IMR-90 (cell line): ENCODE measurements at regions not wholly inside any gene's neighbourhood (a gene's known extent, or its start where the extent isn't known, plus 50 kb on each side); places are given as distances from the start of the nearest gene placed in this dataset.

Experiments
- ATAC-seq: fragments of 200-7000 bp; cut with Tn5 transposase; 2 replicates; pipeline ENCODE4 v1.9.1; 2020; ENCODE audit warnings: low read depth, mild to moderate bottlenecking, moderate library complexity
- BruUV-seq: library from RNA; stranded (reverse); fragments of 400-500 nt; replicated peaks from 2 replicates; lab custom pipeline; 2021; lab: Mats Ljungman, UMichigan
- CTCF ChIA-PET: fragments of 300-600 bp; formaldehyde crosslinking; extraction: SDS; loops from one replicate; lab custom pipeline; 2021; ENCODE audit warnings: antibody characterized with exemption; lab: Yijun Ruan, JAX
- POLR2A ChIA-PET: fragments of 300-600 bp; sonication (Branson Sonifier 250); formaldehyde crosslinking; loops from one replicate; lab custom pipeline; 2022; ENCODE audit warnings: antibody characterized with exemption; ENCODE audit not compliant: unreplicated experiment; lab: Charles Lee
- DNase-seq: peaks from one replicate; pipeline ENCODE4 v3.0.0; 2013
- H2AFZ ChIP-seq: replicated peaks from 2 replicates; pipeline ENCODE3; 2013; ENCODE audit warnings: low read length, mild to moderate bottlenecking; ENCODE audit not compliant: poor library complexity
- H2AK5ac ChIP-seq: 2 replicates; pipeline ENCODE4 v1.6.1; 2013; ENCODE audit warnings: low read depth, low read length, inconsistent platforms
- H2AK9ac ChIP-seq: replicated peaks from 2 replicates; pipeline ENCODE3; 2013; ENCODE audit warnings: mild to moderate bottlenecking, low read depth, low read length, moderate library complexity; ENCODE audit not compliant: poor library complexity
- H2BK120ac ChIP-seq: 2 replicates; pipeline ENCODE4 v1.6.1; 2013; ENCODE audit warnings: low read depth, low read length, inconsistent platforms
- H2BK15ac ChIP-seq: 3 replicates; pipeline ENCODE4 v1.6.1; 2013; ENCODE audit warnings: low read depth, low read length, inconsistent platforms
- H2BK20ac ChIP-seq: 2 replicates; pipeline ENCODE4 v1.6.1; 2013; ENCODE audit warnings: low read depth, mild to moderate bottlenecking, inconsistent platforms, low read length, moderate library complexity
- H2BK5ac ChIP-seq: 2 replicates; pipeline ENCODE4 v1.6.1; 2013; ENCODE audit warnings: mild to moderate bottlenecking, low read depth, low read length, inconsistent platforms; ENCODE audit not compliant: poor library complexity, severe bottlenecking
- H3K14ac ChIP-seq: replicated peaks from 2 replicates; pipeline ENCODE4 v1.6.1; 2013; ENCODE audit warnings: low read depth, low read length, inconsistent platforms
- H3K18ac ChIP-seq: 2 replicates; pipeline ENCODE4 v1.6.1; 2013; ENCODE audit warnings: low read depth, low read length, control low read depth
- H3K23ac ChIP-seq: 2 replicates; pipeline ENCODE4 v1.6.1; 2013; ENCODE audit warnings: low read depth, low read length, inconsistent platforms
- H3K27ac ChIP-seq: 2 replicates; pipeline ENCODE4 v1.5.1; 2013; ENCODE audit warnings: mild to moderate bottlenecking, control low read depth, low read length; ENCODE audit not compliant: insufficient read depth
- H3K27me3 ChIP-seq: 2 replicates; pipeline ENCODE4 v1.6.1; 2013; ENCODE audit warnings: low read length; ENCODE audit not compliant: control insufficient read depth, insufficient read depth
- H3K36me3 ChIP-seq: 2 replicates; pipeline ENCODE4 v1.6.1; 2013; ENCODE audit warnings: low read length, mixed read lengths; ENCODE audit not compliant: control insufficient read depth, insufficient read depth
- H3K4ac ChIP-seq: 2 replicates; pipeline ENCODE4 v1.6.1; 2013; ENCODE audit warnings: low read depth, low read length, inconsistent platforms
- H3K4me1 ChIP-seq: 2 replicates; pipeline ENCODE4 v1.6.1; 2013; ENCODE audit warnings: low read length, mixed read lengths; ENCODE audit not compliant: control insufficient read depth, insufficient read depth
- H3K4me2 ChIP-seq: 2 replicates; pipeline ENCODE4 v1.6.1; 2013; ENCODE audit warnings: low read depth, mild to moderate bottlenecking, control low read depth, low read length, moderate library complexity
- H3K4me3 ChIP-seq: 2 replicates; pipeline ENCODE4 v1.5.1; 2013; ENCODE audit warnings: low read depth, mild to moderate bottlenecking, control low read depth, low read length, moderate library complexity; ENCODE audit not compliant: insufficient read depth
- H3K56ac ChIP-seq: 2 replicates; pipeline ENCODE4 v1.6.1; 2013; ENCODE audit warnings: low read length, inconsistent platforms; ENCODE audit not compliant: insufficient read depth; ENCODE audit errors: extremely low read depth
- H3K79me1 ChIP-seq, 2 experiments: 2 replicates each; pipeline ENCODE4 v1.6.1; 2013; ENCODE audit warnings: low read length in 2 of 2, inconsistent platforms in 1 of 2, low read depth in 1 of 2
- H3K9ac ChIP-seq: 2 replicates; pipeline ENCODE4 v1.6.1; 2013; ENCODE audit warnings: low read depth, low read length, control low read depth
- H3K9me1 ChIP-seq: 2 replicates; pipeline ENCODE4 v1.6.1; 2013; ENCODE audit warnings: low read length, inconsistent platforms; ENCODE audit not compliant: insufficient read depth
- H3K9me3 ChIP-seq: 2 replicates; pipeline ENCODE4 v1.6.1; 2013; ENCODE audit warnings: low read length; ENCODE audit not compliant: control insufficient read depth, insufficient read depth
- H4K20me1 ChIP-seq: 2 replicates; pipeline ENCODE4 v1.6.1; 2013; ENCODE audit warnings: low read length, inconsistent platforms; ENCODE audit not compliant: insufficient read depth
- H4K5ac ChIP-seq: 2 replicates; pipeline ENCODE4 v1.6.1; 2013; ENCODE audit warnings: mild to moderate bottlenecking, low read depth, low read length, control low read depth
- H4K8ac ChIP-seq, 2 experiments: 2 replicates each; pipeline ENCODE4 v1.6.1; 2013; ENCODE audit warnings: low read depth in 2 of 2, low read length in 2 of 2, control low read depth in 1 of 2, inconsistent platforms in 1 of 2
- H4K91ac ChIP-seq: 2 replicates; pipeline ENCODE4 v1.6.1; 2013; ENCODE audit warnings: low read depth, low read length, inconsistent platforms; ENCODE audit not compliant: insufficient read depth
- BHLHE40 ChIP-seq: fragments of 150-350 bp; IDR thresholded peaks from 2 replicates; pipeline ENCODE4 v1.6.1; 2016; ENCODE audit warnings: mild to moderate bottlenecking, low read depth, low read length
- FOS ChIP-seq: fragments of 150-350 bp; IDR thresholded peaks from 2 replicates; pipeline ENCODE4 v1.6.1; 2016; ENCODE audit warnings: low read depth, low read length
- NFE2L2 ChIP-seq: fragments of 150-350 bp; IDR thresholded peaks from 2 replicates; pipeline ENCODE4 v1.6.1; 2016; ENCODE audit warnings: low read depth, mild to moderate bottlenecking, low read length
- WGBS, 2 experiments: methylation state at CpG; one replicate each; pipeline versions ENCODE4 v1.1.5 to v1.1.7; 2013; ENCODE audit warnings: missing lambda C conversion rate in 2 of 2; ENCODE audit not compliant: insufficient read length in 1 of 2; ENCODE audit errors: extremely low coverage in 2 of 2; 5-methylcytosine and 5-hydroxymethylcytosine counted together
- dilution Hi-C: fragments of 300-500 bp; cut with HindIII; formaldehyde crosslinking; loops from one replicate; pipeline ENCODE4 v1.14.3; 2018; ENCODE audit warnings: low sequenced_read_pairs; ENCODE audit not compliant: unreplicated experiment
- in situ Hi-C: fragments of 300-500 bp; cut with MboI; formaldehyde crosslinking; loops from 3 replicates; pipeline ENCODE4 v1.14.3; 2019; ENCODE audit warnings: low sequenced_read_pairs, inconsistent platforms, mixed read lengths
- intact Hi-C: fragments of 100-400 bp; cut with micrococcal nuclease; formaldehyde crosslinking; loops from 2 replicates; pipeline ENCODE4 v1.10.0; 2022
- TF ChIP-seq, protein P1 (sequence below): fragments of 150-350 bp; IDR thresholded peaks from 2 replicates; pipeline ENCODE4 v1.6.1; 2016; ENCODE audit warnings: low read depth, mild to moderate bottlenecking, low read length, moderate library complexity, borderline replicate concordance

GRCh38 chr4:30537456-30537855 is 182.7 kb upstream of the PCDH7 start:
- no peak overlapping the region for H2BK5ac ChIP-seq
- no peak overlapping the region for H2AK9ac ChIP-seq
- H3K14ac ChIP-seq, result no peak overlapping the region
- H3K4me2 ChIP-seq, result no peak overlapping the region
- H3K79me1 ChIP-seq, result no peaks in the 10 kb centered on the region
- no peaks in the 10 kb centered on the region; the same call in 1 of the 2 replicates for H3K4me1 ChIP-seq
- no peak overlapping the region for H2BK20ac ChIP-seq
- POLR2A ChIA-PET, result no interaction called here
- ATAC-seq, result peak; percentile 96
- no peak overlapping the region for H3K27ac ChIP-seq
- no peaks in the 10 kb centered on the region; the same call in 1 of the 2 replicates for H3K27me3 ChIP-seq
- 0 out of 2 replicates have a peak, but pooled peaks cover 2% of the 10 kb centered on the region for H3K9me3 ChIP-seq
- no peaks in the 10 kb centered on the region for H3K9me1 ChIP-seq
- peak; percentile 80 for DNase-seq
- intact Hi-C loops, result no loop called here
- H4K91ac ChIP-seq, result no peak overlapping the region
- H4K8ac ChIP-seq, result no peak overlapping the region
- no peak overlapping the region for H3K9ac ChIP-seq
- CTCF ChIA-PET, result no interaction called here
- BruUV-seq, result no TSS peak
- dilution Hi-C loops, result no loop called here
- no peak overlapping the region for H2BK120ac ChIP-seq
- no peak overlapping the region for H2AK5ac ChIP-seq
- no peak overlapping the region for H3K4ac ChIP-seq
- no peak overlapping the region for H2BK15ac ChIP-seq
- H3K18ac ChIP-seq, result no peak overlapping the region
- H4K5ac ChIP-seq, result no peak overlapping the region
- H4K20me1 ChIP-seq, result no peaks in the 10 kb centered on the region
- H3K56ac ChIP-seq, result no peak overlapping the region
- H3K36me3 ChIP-seq, result no peaks in the 10 kb centered on the region
- no peak overlapping the region for H3K4me3 ChIP-seq
- whole genome bisulfite sequencing, 2 experiments, result no CpG with 5 or more reads among the region's 3 CpGs
- TF ChIP-seq, protein P1, sequence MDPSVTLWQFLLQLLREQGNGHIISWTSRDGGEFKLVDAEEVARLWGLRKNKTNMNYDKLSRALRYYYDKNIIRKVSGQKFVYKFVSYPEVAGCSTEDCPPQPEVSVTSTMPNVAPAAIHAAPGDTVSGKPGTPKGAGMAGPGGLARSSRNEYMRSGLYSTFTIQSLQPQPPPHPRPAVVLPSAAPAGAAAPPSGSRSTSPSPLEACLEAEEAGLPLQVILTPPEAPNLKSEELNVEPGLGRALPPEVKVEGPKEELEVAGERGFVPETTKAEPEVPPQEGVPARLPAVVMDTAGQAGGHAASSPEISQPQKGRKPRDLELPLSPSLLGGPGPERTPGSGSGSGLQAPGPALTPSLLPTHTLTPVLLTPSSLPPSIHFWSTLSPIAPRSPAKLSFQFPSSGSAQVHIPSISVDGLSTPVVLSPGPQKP, result no peak
- TF ChIP-seq BHLHE40 (no peak), FOS (0 out of 2 replicates have a peak, but pooled peaks have one; percentile 22), NFE2L2 (no peak)
- no peak overlapping the region for H3K23ac ChIP-seq
- no peak overlapping the region for H2AFZ ChIP-seq
- in situ Hi-C loops, result no loop called here
